Spleen (tissue), 11 donors: ENCODE measurements at regions not wholly inside any gene's neighbourhood (a gene's known extent, or its start where the extent isn't known, plus 50 kb on each side); places are given as distances from the start of the nearest gene placed in this dataset.

Experiments used
- DNase-seq: peaks from one replicate; pipeline ENCODE4 v3.0.0-alpha.2; 2020
- H3K27ac ChIP-seq, 8 donors: fragments of 200-600 bp; sonication (generic) in 7 of 8; 1 replicate in 4 of 8; 2 replicates in 4 of 8; pipeline versions ENCODE4 v1.5.0 to v1.8.0; 2016 to 2021; ENCODE audit warnings: inconsistent platforms in 4 of 8, mild to moderate bottlenecking in 4 of 8, moderate library complexity in 1 of 8
- H3K27me3 ChIP-seq, 7 donors: fragments of 200-600 bp; sonication (generic) in 6 of 7; replicated peaks in 1 of 7; 1 replicate in 4 of 7; 2 replicates in 3 of 7; pipeline versions ENCODE4 v1.5.0 to v1.8.0; 2016 to 2021; ENCODE audit warnings: inconsistent platforms in 3 of 7, mild to moderate bottlenecking in 1 of 7
- H3K36me3 ChIP-seq, 6 donors: fragments of 200-600 bp; sonication (generic) in 5 of 6; 1 replicate in 4 of 6; 2 replicates in 2 of 6; pipeline versions ENCODE4 v1.5.0 to v1.8.0; 2016 to 2021; ENCODE audit warnings: inconsistent platforms in 2 of 6
- H3K4me1 ChIP-seq, 6 donors: fragments of 200-600 bp; sonication (generic) in 5 of 6; 1 replicate in 3 of 6; 2 replicates in 3 of 6; pipeline versions ENCODE4 v1.5.0 to v1.8.0; 2016 to 2021; ENCODE audit warnings: inconsistent platforms in 3 of 6
- H3K4me3 ChIP-seq, 8 donors: fragments of 200-600 bp; sonication (generic) in 7 of 8; 1 replicate in 4 of 8; 2 replicates in 4 of 8; pipeline versions ENCODE4 v1.5.0 to v1.8.0; 2016 to 2021; ENCODE audit warnings: inconsistent platforms in 4 of 8, mild to moderate bottlenecking in 4 of 8, moderate library complexity in 2 of 8
- H3K9me3 ChIP-seq, 8 donors: fragments of 200-600 bp; sonication (generic) in 7 of 8; 1 replicate in 4 of 8; 2 replicates in 4 of 8; pipeline versions ENCODE4 v1.5.0 to v1.8.0; 2016 to 2021; ENCODE audit warnings: inconsistent platforms in 4 of 8
- POLR2A ChIP-seq, 3 donors: fragments of 450-650 bp; IDR thresholded peaks; one replicate each; pipeline ENCODE4 v1.5.1; 2017; ENCODE audit warnings: antibody characterized with exemption in 3 of 3, mild to moderate bottlenecking in 1 of 3
- POLR2AphosphoS5 ChIP-seq, 3 donors: sonication (generic); formaldehyde crosslinking; IDR thresholded peaks; one replicate each; pipeline ENCODE4 v1.5.1; 2017; ENCODE audit warnings: antibody characterized with exemption in 3 of 3
- WGBS, 5 donors: extraction: QIAGEN DNeasy Blood & Tissue Kit in 3 of 5; methylation state at CpG; one replicate each; pipeline versions ENCODE4 v1.1.5 to v1.1.7; 2013 to 2018; 5-methylcytosine and 5-hydroxymethylcytosine counted together
- intact Hi-C: fragments of 100-400 bp; cut with DNase I; formaldehyde crosslinking; loops from one replicate; pipeline ENCODE4 v1.15.0; 2023; ENCODE audit warnings: low total_unique reads
- TF ChIP-seq, protein P1 (sequence below), 11 experiments: fragments of 200-600 bp in 7 of 11; fragments of 450-650 bp in 4 of 11; sonication (generic) in 4 of 11; IDR thresholded peaks in 8 of 11; conservative IDR thresholded peaks in 3 of 11; 1 replicate in 7 of 11; 2 replicates in 4 of 11; pipeline versions ENCODE4 v1.4.0 to v1.8.0; 2016 to 2021; ENCODE audit warnings: antibody characterized with exemption in 11 of 11, inconsistent platforms in 4 of 11, mild to moderate bottlenecking in 1 of 11
- donor health status: healthy with polysubstance abuse.
- donor health status: DM: no; HTN: no; CAD: no; lungs with moderate emphysema.
- donor health status: DM: no; HTN: no; CAD: no.
- donor health status: Bipolar disorder and iron deficiency.
- donor health status: healthy.
- donor health status: DM: no; HTN: no; CAD: no.
- donor health status: DM: yes; HTN: yes; CAD: no.

DNA sequence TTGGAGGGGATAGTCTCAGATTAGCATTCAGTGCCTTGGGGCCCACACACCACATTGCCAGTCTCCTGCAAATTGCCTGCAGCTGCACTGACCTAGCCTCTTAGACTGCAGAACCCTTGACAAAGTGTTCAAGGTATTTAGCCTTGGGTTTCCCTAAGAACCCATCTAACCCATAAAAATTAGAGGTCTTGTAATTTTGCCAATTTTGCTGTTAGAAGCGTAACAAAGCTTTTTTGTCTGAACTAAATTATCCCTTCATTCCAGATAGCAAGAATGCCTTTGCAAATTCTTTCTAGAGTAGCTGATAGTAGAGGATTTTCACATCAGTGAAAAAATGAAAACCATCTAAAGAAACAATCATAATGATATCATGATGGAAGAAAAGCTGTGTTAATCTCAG lies 74.0 kb upstream of the CCNG1 start:
- H3K27ac ChIP-seq, result no peak overlapping the region
- no peak for TF ChIP-seq POLR2A (IDR thresholded peaks at IDR 0.05)
- TF ChIP-seq, protein P1, sequence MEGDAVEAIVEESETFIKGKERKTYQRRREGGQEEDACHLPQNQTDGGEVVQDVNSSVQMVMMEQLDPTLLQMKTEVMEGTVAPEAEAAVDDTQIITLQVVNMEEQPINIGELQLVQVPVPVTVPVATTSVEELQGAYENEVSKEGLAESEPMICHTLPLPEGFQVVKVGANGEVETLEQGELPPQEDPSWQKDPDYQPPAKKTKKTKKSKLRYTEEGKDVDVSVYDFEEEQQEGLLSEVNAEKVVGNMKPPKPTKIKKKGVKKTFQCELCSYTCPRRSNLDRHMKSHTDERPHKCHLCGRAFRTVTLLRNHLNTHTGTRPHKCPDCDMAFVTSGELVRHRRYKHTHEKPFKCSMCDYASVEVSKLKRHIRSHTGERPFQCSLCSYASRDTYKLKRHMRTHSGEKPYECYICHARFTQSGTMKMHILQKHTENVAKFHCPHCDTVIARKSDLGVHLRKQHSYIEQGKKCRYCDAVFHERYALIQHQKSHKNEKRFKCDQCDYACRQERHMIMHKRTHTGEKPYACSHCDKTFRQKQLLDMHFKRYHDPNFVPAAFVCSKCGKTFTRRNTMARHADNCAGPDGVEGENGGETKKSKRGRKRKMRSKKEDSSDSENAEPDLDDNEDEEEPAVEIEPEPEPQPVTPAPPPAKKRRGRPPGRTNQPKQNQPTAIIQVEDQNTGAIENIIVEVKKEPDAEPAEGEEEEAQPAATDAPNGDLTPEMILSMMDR (IDR thresholded peaks at IDR 0.05 in 8 of 11, conservative IDR thresholded peaks at IDR 0.05 in 3 of 11), result no peak
- TF ChIP-seq POLR2AphosphoS5 (IDR thresholded peaks at IDR 0.05), result no peak
- intact Hi-C loops, result no loop called here
- H3K4me3 ChIP-seq, result no peak overlapping the region
- H3K36me3 ChIP-seq, result no peaks in the 10 kb centered on the region
- 53 to 78% (median 70%) methylated on average over 1 of the region's 1 CpG for WGBS, 5 donors
- peaks cover 0 to 10% (median 0%) of the 10 kb centered on the region in 7 donors for H3K27me3 ChIP-seq
- DNase-seq, result no peak
- peaks cover 0 to 5% (median 0%) of the 10 kb centered on the region in 6 donors for H3K4me1 ChIP-seq
- H3K9me3 ChIP-seq, result peaks cover 0 to 12% (median 3%) of the 10 kb centered on the region in 8 donors

DNA sequence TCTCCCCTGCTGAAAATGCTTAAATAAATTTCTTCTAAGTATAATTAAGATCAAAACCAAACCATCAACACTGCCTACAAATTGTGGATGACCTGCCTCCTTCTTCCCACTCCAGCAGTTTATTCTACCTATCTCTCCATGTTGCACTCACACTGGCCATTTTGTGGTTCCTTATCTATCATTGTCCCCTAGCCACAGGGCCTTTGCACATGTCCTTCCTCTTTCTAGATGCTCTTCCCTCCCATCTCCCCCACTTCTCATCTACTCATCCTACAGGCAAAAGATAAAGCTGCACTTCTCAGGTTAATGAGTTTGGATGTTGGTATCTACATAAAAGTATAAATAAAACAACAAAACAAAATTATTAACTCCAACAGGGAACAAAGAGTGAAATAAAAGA lies 70.6 kb upstream of the CCNG1 start:
- TF ChIP-seq, protein P1 (IDR thresholded peaks at IDR 0.05 in 8 of 11, conservative IDR thresholded peaks at IDR 0.05 in 3 of 11), result no peak
- TF ChIP-seq POLR2A (IDR thresholded peaks at IDR 0.05), result no peak
- no peak for TF ChIP-seq POLR2AphosphoS5 (IDR thresholded peaks at IDR 0.05)
- intact Hi-C loops, result no loop called here

DNA sequence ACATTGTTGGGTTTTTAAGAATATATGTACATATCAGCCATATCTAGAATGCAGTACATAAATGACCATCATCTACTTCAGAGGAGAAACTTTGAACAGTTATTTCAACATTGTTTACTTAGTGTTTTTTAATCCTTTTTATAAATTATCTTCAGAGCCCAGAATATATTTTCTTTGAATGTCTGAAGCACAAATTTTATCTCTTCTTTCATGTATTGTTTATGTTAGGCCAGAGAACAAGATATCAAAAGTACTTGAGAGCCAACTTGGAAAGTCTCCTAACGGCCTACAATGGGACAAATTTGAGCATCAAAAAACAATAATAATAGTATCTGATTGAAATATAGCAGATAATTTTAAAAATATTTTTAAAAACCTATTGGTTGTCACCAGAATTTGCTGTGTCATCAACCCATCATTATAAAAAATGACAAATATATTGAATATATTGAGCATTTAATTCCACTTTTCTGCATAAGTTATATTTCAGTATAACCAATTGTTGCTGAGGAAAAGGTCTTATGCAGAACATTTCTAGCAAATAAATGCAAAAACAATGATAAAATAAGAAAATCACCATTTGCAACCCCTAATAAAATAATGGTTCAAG lies 67.5 kb upstream of the CCNG1 start:
- intact Hi-C loops, result no loop called here

More for the DNA sequence above, 70.6 kb upstream of the CCNG1 start:
- peaks cover 0 to 5% (median 0%) of the 10 kb centered on the region in 6 donors for H3K4me1 ChIP-seq
- no peak for DNase-seq
- no peak overlapping the region for H3K27ac ChIP-seq
- peaks cover 0 to 23% (median 14%) of the 10 kb centered on the region in 8 donors for H3K9me3 ChIP-seq
- H3K27me3 ChIP-seq, result peaks cover 0 to 10% (median 0%) of the 10 kb centered on the region in 7 donors
- no peaks in the 10 kb centered on the region for H3K36me3 ChIP-seq
- H3K4me3 ChIP-seq, result no peak overlapping the region

DNA sequence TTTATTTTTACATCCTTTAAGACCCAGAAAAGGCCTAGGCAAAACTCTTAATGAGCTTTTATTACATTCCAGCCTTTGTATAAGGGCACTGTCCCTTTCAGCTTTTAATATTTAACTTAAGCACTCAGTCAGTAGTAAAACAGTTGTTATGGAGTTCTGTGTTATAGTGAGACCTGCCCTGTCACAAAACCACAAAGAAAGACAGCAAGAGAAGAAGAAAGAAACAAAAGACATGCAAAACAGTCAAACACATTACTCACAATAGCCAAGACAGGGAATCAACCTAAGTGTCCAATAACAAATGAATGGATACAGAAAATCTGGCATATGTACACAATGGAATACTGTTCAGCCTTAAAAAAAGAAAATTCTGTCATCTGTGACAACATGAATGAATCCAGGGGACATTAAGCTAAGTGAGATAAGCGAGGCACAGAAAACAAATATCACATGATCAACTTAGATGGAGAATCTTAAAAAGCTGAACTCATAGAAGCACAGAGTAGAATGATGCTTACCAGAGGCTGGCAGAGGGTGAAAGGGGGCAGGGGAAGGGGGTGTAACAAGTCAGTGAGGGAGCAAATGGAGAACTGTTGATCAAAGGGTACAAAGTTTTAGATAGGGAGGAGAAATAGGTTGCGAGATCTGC lies 63.8 kb upstream of the CCNG1 start:
- Histone ChIP-seq H3K36me3 (no peaks in the 10 kb centered on the region), H3K27ac (no peak overlapping the region), H3K27me3 (peaks cover 0 to 5% (median 0%) of the 10 kb centered on the region in 7 donors), H3K4me3 (no peak overlapping the region), H3K4me1 (no peaks in the 10 kb centered on the region), H3K9me3 (peaks cover 0 to 15% (median 13%) of the 10 kb centered on the region in 8 donors)
- no peak for DNase-seq
- intact Hi-C loops, result no loop called here
- WGBS, 5 donors, result 77 to 90% (median 85%) methylated on average over 2 of the region's 2 CpGs
- TF ChIP-seq POLR2AphosphoS5 (IDR thresholded peaks at IDR 0.05), result no peak
- TF ChIP-seq, protein P1 (IDR thresholded peaks at IDR 0.05 in 8 of 11, conservative IDR thresholded peaks at IDR 0.05 in 3 of 11), result no peak
- TF ChIP-seq POLR2A (IDR thresholded peaks at IDR 0.05), result no peak

More for the DNA sequence above, 67.5 kb upstream of the CCNG1 start:
- 69 to 88% (median 75%) methylated on average over 1 of the region's 1 CpG for WGBS, 5 donors
- Histone ChIP-seq H3K4me3 (no peak overlapping the region), H3K36me3 (no peaks in the 10 kb centered on the region), H3K27me3 (peaks cover 0 to 7% (median 0%) of the 10 kb centered on the region in 7 donors), H3K27ac (no peak overlapping the region), H3K4me1 (no peaks in the 10 kb centered on the region), H3K9me3 (peaks cover 0 to 20% (median 16%) of the 10 kb centered on the region in 8 donors)
- DNase-seq, result no peak
- TF ChIP-seq, protein P1 (IDR thresholded peaks at IDR 0.05 in 8 of 11, conservative IDR thresholded peaks at IDR 0.05 in 3 of 11), result no peak
- TF ChIP-seq POLR2A (IDR thresholded peaks at IDR 0.05) (no peak), POLR2AphosphoS5 (IDR thresholded peaks at IDR 0.05) (no peak)
